IMR-90 (cell line): ENCODE measurements at regions not wholly inside any gene's neighbourhood (a gene's known extent, or its start where the extent isn't known, plus 50 kb on each side); places are given as distances from the start of the nearest gene placed in this dataset.

Experiments used
- ATAC-seq: fragments of 200-7000 bp; cut with Tn5 transposase; 2 replicates; pipeline ENCODE4 v1.9.1; 2020; ENCODE audit warnings: low read depth, mild to moderate bottlenecking, moderate library complexity
- BruUV-seq: library from RNA; stranded (reverse); fragments of 400-500 nt; replicated peaks from 2 replicates; lab custom pipeline; 2021; lab: Mats Ljungman, UMichigan
- CTCF ChIA-PET: fragments of 300-600 bp; formaldehyde crosslinking; extraction: SDS; loops from one replicate; lab custom pipeline; 2021; ENCODE audit warnings: antibody characterized with exemption; lab: Yijun Ruan, JAX
- POLR2A ChIA-PET: fragments of 300-600 bp; sonication (Branson Sonifier 250); formaldehyde crosslinking; loops from one replicate; lab custom pipeline; 2022; ENCODE audit warnings: antibody characterized with exemption; ENCODE audit not compliant: unreplicated experiment; lab: Charles Lee
- DNase-seq: peaks from one replicate; pipeline ENCODE4 v3.0.0; 2013
- H2AFZ ChIP-seq: replicated peaks from 2 replicates; pipeline ENCODE3; 2013; ENCODE audit warnings: low read length, mild to moderate bottlenecking; ENCODE audit not compliant: poor library complexity
- H2AK5ac ChIP-seq: 2 replicates; pipeline ENCODE4 v1.6.1; 2013; ENCODE audit warnings: low read depth, low read length, inconsistent platforms
- H2AK9ac ChIP-seq: replicated peaks from 2 replicates; pipeline ENCODE3; 2013; ENCODE audit warnings: mild to moderate bottlenecking, low read depth, low read length, moderate library complexity; ENCODE audit not compliant: poor library complexity
- H2BK120ac ChIP-seq: 2 replicates; pipeline ENCODE4 v1.6.1; 2013; ENCODE audit warnings: low read depth, low read length, inconsistent platforms
- H2BK15ac ChIP-seq: 3 replicates; pipeline ENCODE4 v1.6.1; 2013; ENCODE audit warnings: low read depth, low read length, inconsistent platforms
- H2BK20ac ChIP-seq: 2 replicates; pipeline ENCODE4 v1.6.1; 2013; ENCODE audit warnings: low read depth, mild to moderate bottlenecking, inconsistent platforms, low read length, moderate library complexity
- H2BK5ac ChIP-seq: 2 replicates; pipeline ENCODE4 v1.6.1; 2013; ENCODE audit warnings: mild to moderate bottlenecking, low read depth, low read length, inconsistent platforms; ENCODE audit not compliant: poor library complexity, severe bottlenecking
- H3K14ac ChIP-seq: replicated peaks from 2 replicates; pipeline ENCODE4 v1.6.1; 2013; ENCODE audit warnings: low read depth, low read length, inconsistent platforms
- H3K18ac ChIP-seq: 2 replicates; pipeline ENCODE4 v1.6.1; 2013; ENCODE audit warnings: low read depth, low read length, control low read depth
- H3K23ac ChIP-seq: 2 replicates; pipeline ENCODE4 v1.6.1; 2013; ENCODE audit warnings: low read depth, low read length, inconsistent platforms
- H3K27ac ChIP-seq: 2 replicates; pipeline ENCODE4 v1.5.1; 2013; ENCODE audit warnings: mild to moderate bottlenecking, control low read depth, low read length; ENCODE audit not compliant: insufficient read depth
- H3K27me3 ChIP-seq: 2 replicates; pipeline ENCODE4 v1.6.1; 2013; ENCODE audit warnings: low read length; ENCODE audit not compliant: control insufficient read depth, insufficient read depth
- H3K36me3 ChIP-seq: 2 replicates; pipeline ENCODE4 v1.6.1; 2013; ENCODE audit warnings: low read length, mixed read lengths; ENCODE audit not compliant: control insufficient read depth, insufficient read depth
- H3K4ac ChIP-seq: 2 replicates; pipeline ENCODE4 v1.6.1; 2013; ENCODE audit warnings: low read depth, low read length, inconsistent platforms
- H3K4me1 ChIP-seq: 2 replicates; pipeline ENCODE4 v1.6.1; 2013; ENCODE audit warnings: low read length, mixed read lengths; ENCODE audit not compliant: control insufficient read depth, insufficient read depth
- H3K4me2 ChIP-seq: 2 replicates; pipeline ENCODE4 v1.6.1; 2013; ENCODE audit warnings: low read depth, mild to moderate bottlenecking, control low read depth, low read length, moderate library complexity
- H3K4me3 ChIP-seq: 2 replicates; pipeline ENCODE4 v1.5.1; 2013; ENCODE audit warnings: low read depth, mild to moderate bottlenecking, control low read depth, low read length, moderate library complexity; ENCODE audit not compliant: insufficient read depth
- H3K56ac ChIP-seq: 2 replicates; pipeline ENCODE4 v1.6.1; 2013; ENCODE audit warnings: low read length, inconsistent platforms; ENCODE audit not compliant: insufficient read depth; ENCODE audit errors: extremely low read depth
- H3K79me1 ChIP-seq, 2 experiments: 2 replicates each; pipeline ENCODE4 v1.6.1; 2013; ENCODE audit warnings: low read length in 2 of 2, inconsistent platforms in 1 of 2, low read depth in 1 of 2
- H3K9ac ChIP-seq: 2 replicates; pipeline ENCODE4 v1.6.1; 2013; ENCODE audit warnings: low read depth, low read length, control low read depth
- H3K9me1 ChIP-seq: 2 replicates; pipeline ENCODE4 v1.6.1; 2013; ENCODE audit warnings: low read length, inconsistent platforms; ENCODE audit not compliant: insufficient read depth
- H3K9me3 ChIP-seq: 2 replicates; pipeline ENCODE4 v1.6.1; 2013; ENCODE audit warnings: low read length; ENCODE audit not compliant: control insufficient read depth, insufficient read depth
- H4K20me1 ChIP-seq: 2 replicates; pipeline ENCODE4 v1.6.1; 2013; ENCODE audit warnings: low read length, inconsistent platforms; ENCODE audit not compliant: insufficient read depth
- H4K5ac ChIP-seq: 2 replicates; pipeline ENCODE4 v1.6.1; 2013; ENCODE audit warnings: mild to moderate bottlenecking, low read depth, low read length, control low read depth
- H4K8ac ChIP-seq, 2 experiments: 2 replicates each; pipeline ENCODE4 v1.6.1; 2013; ENCODE audit warnings: low read depth in 2 of 2, low read length in 2 of 2, control low read depth in 1 of 2, inconsistent platforms in 1 of 2
- H4K91ac ChIP-seq: 2 replicates; pipeline ENCODE4 v1.6.1; 2013; ENCODE audit warnings: low read depth, low read length, inconsistent platforms; ENCODE audit not compliant: insufficient read depth
- BHLHE40 ChIP-seq: fragments of 150-350 bp; IDR thresholded peaks from 2 replicates; pipeline ENCODE4 v1.6.1; 2016; ENCODE audit warnings: mild to moderate bottlenecking, low read depth, low read length
- CEBPB ChIP-seq: IDR thresholded peaks from 2 replicates; pipeline ENCODE4 v1.6.1; 2012; ENCODE audit warnings: low read depth, low read length, improper control_type of control experiment
- MAFK ChIP-seq: IDR thresholded peaks from 2 replicates; pipeline ENCODE4 v1.6.1; 2012; ENCODE audit warnings: low read depth, low read length, improper control_type of control experiment
- MAZ ChIP-seq: IDR thresholded peaks from 2 replicates; pipeline ENCODE4 v1.6.1; 2012; ENCODE audit warnings: low read depth, mild to moderate bottlenecking, low read length, improper control_type of control experiment, moderate library complexity, borderline replicate concordance
- NFE2L2 ChIP-seq: fragments of 150-350 bp; IDR thresholded peaks from 2 replicates; pipeline ENCODE4 v1.6.1; 2016; ENCODE audit warnings: low read depth, mild to moderate bottlenecking, low read length
- POLR2A ChIP-seq: IDR thresholded peaks from 2 replicates; pipeline ENCODE4 v1.6.1; 2012; ENCODE audit warnings: mild to moderate bottlenecking, low read depth, low read length
- RAD21 ChIP-seq: IDR thresholded peaks from 2 replicates; pipeline ENCODE4 v1.6.1; 2012; ENCODE audit warnings: low read length, improper control_type of control experiment
- RFX5 ChIP-seq: IDR thresholded peaks from 2 replicates; pipeline ENCODE4 v1.8.0; 2012; ENCODE audit warnings: low read depth, mild to moderate bottlenecking, low read length, moderate library complexity
- SMC3 ChIP-seq: fragments of 150-350 bp; IDR thresholded peaks from 2 replicates; pipeline ENCODE4 v1.6.1; 2016; ENCODE audit warnings: low read depth, mild to moderate bottlenecking, antibody characterized with exemption, low read length, moderate library complexity
- USF2 ChIP-seq: fragments of 150-350 bp; IDR thresholded peaks from 2 replicates; pipeline ENCODE4 v1.6.1; 2017; ENCODE audit warnings: mild to moderate bottlenecking, antibody characterized with exemption, low read length, low read depth
- WGBS, 2 experiments: methylation state at CpG; one replicate each; pipeline versions ENCODE4 v1.1.5 to v1.1.7; 2013; ENCODE audit warnings: missing lambda C conversion rate in 2 of 2; ENCODE audit not compliant: insufficient read length in 1 of 2; ENCODE audit errors: extremely low coverage in 2 of 2; 5-methylcytosine and 5-hydroxymethylcytosine counted together
- dilution Hi-C: fragments of 300-500 bp; cut with HindIII; formaldehyde crosslinking; loops from one replicate; pipeline ENCODE4 v1.14.3; 2018; ENCODE audit warnings: low sequenced_read_pairs; ENCODE audit not compliant: unreplicated experiment
- in situ Hi-C: fragments of 300-500 bp; cut with MboI; formaldehyde crosslinking; loops from 3 replicates; pipeline ENCODE4 v1.14.3; 2019; ENCODE audit warnings: low sequenced_read_pairs, inconsistent platforms, mixed read lengths
- intact Hi-C: fragments of 100-400 bp; cut with micrococcal nuclease; formaldehyde crosslinking; loops from 2 replicates; pipeline ENCODE4 v1.10.0; 2022
- TF ChIP-seq, protein P1 (sequence below): conservative IDR thresholded peaks from 2 replicates; pipeline ENCODE4 v1.5.1; 2012; ENCODE audit warnings: mild to moderate bottlenecking, low read depth, low read length, improper control_type of control experiment
- TF ChIP-seq, protein P2 (sequence below): fragments of 150-350 bp; IDR thresholded peaks from 2 replicates; pipeline ENCODE4 v1.6.1; 2016; ENCODE audit warnings: low read depth, mild to moderate bottlenecking, low read length, moderate library complexity, borderline replicate concordance

DNA sequence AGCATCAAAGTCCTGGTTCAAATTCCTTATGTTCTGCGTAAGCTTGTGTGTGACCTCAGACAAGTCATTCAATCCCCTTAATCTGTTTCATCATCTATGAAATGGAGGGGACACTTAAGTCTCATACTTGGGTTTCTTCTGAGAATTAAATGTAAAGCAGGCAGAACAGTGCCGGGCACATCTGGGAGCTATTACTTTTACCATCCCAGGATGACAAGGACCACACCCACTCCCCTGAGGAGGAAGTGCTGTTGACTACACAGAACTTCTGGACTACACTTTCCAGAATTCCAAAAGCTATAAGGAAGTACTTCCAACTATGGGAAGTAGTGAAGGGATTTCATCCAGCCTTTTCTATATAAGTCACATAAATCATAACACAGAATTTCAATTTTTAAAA is 294.9 kb downstream of the IPMK start:
- intact Hi-C loops (no loop called here), in situ Hi-C loops (no loop called here), dilution Hi-C loops (no loop called here)
- Histone ChIP-seq H3K4me1 (no peaks in the 10 kb centered on the region), H2BK15ac (no peak overlapping the region), H3K4me2 (no peak overlapping the region), H4K20me1 (no peaks in the 10 kb centered on the region), H2AFZ (no peak overlapping the region), H2BK20ac (no peak overlapping the region), H3K56ac (no peak overlapping the region), H3K23ac (no peak overlapping the region), H3K4ac (no peak overlapping the region), H3K9ac (no peak overlapping the region), H3K4me3 (no peak overlapping the region), H2BK5ac (no peak overlapping the region), H3K27ac (no peak overlapping the region), H4K91ac (no peak overlapping the region), H3K27me3 (no peaks in the 10 kb centered on the region), H2BK120ac (no peak overlapping the region), H3K14ac (no peak overlapping the region), H3K9me1 (no peaks in the 10 kb centered on the region), H3K18ac (no peak overlapping the region), H3K9me3 (no peaks in the 10 kb centered on the region), H3K36me3 (no peaks in the 10 kb centered on the region), H2AK5ac (no peak overlapping the region), H2AK9ac (no peak overlapping the region), H4K5ac (no peak overlapping the region), H3K79me1 (no peaks in the 10 kb centered on the region), H4K8ac (no peak overlapping the region)
- no TSS peak for BruUV-seq
- TF ChIP-seq, protein P1, sequence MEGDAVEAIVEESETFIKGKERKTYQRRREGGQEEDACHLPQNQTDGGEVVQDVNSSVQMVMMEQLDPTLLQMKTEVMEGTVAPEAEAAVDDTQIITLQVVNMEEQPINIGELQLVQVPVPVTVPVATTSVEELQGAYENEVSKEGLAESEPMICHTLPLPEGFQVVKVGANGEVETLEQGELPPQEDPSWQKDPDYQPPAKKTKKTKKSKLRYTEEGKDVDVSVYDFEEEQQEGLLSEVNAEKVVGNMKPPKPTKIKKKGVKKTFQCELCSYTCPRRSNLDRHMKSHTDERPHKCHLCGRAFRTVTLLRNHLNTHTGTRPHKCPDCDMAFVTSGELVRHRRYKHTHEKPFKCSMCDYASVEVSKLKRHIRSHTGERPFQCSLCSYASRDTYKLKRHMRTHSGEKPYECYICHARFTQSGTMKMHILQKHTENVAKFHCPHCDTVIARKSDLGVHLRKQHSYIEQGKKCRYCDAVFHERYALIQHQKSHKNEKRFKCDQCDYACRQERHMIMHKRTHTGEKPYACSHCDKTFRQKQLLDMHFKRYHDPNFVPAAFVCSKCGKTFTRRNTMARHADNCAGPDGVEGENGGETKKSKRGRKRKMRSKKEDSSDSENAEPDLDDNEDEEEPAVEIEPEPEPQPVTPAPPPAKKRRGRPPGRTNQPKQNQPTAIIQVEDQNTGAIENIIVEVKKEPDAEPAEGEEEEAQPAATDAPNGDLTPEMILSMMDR, result no peak
- TF ChIP-seq NFE2L2 (no peak), CEBPB (no peak), SMC3 (no peak), RAD21 (no peak), RFX5 (no peak), MAZ (no peak), MAFK (no peak), USF2 (no peak), BHLHE40 (no peak), POLR2A (no peak)
- TF ChIP-seq, protein P2, sequence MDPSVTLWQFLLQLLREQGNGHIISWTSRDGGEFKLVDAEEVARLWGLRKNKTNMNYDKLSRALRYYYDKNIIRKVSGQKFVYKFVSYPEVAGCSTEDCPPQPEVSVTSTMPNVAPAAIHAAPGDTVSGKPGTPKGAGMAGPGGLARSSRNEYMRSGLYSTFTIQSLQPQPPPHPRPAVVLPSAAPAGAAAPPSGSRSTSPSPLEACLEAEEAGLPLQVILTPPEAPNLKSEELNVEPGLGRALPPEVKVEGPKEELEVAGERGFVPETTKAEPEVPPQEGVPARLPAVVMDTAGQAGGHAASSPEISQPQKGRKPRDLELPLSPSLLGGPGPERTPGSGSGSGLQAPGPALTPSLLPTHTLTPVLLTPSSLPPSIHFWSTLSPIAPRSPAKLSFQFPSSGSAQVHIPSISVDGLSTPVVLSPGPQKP, result no peak
- no CpG with 5 or more reads among the region's 2 CpGs for WGBS, 2 experiments
- CTCF ChIA-PET, result interaction anchor here (0.5 kb wide), 1 partner anchor 11 kb away, joined by 4 read pairs; no protein-coding TSS in a partner anchor
- POLR2A ChIA-PET, result no interaction called here
- ATAC-seq (no peak), DNase-seq (no peak)
